UCSD-AML1 (cell line): ENCODE measurements at regions not wholly inside any gene's neighbourhood (a gene's known extent, or its start where the extent isn't known, plus 50 kb on each side); places are given as distances from the start of the nearest gene placed in this dataset.
"Not testable (repeated sequence)": the region's sequence is repeated elsewhere in the genome, so short reads cannot be mapped to it uniquely, and the experiment has no call there.

ENCODE experiments used
- DNase-seq: peaks from one replicate; lab custom pipeline; 2025; ENCODE audit not compliant: unreplicated experiment; lab: John Stamatoyannopoulos, UW

GRCh38 chr14:44620121-44621019 lies 113.3 kb upstream of the FSCB start:
- no peak for DNase-seq

GRCh38 chr14:44616204-44616603 lies 109.1 kb upstream of the FSCB start:
- no peak for DNase-seq

- no peak for DNase-seq
Observed at GRCh38 chr14:44613061-44613712, 106.1 kb upstream of the FSCB start.

GRCh38 chr14:44612002-44612401 lies 104.9 kb upstream of the FSCB start:
- no peak for DNase-seq

GRCh38 chr14:44609876-44610510 lies 102.9 kb upstream of the FSCB start:
- no peak for DNase-seq

GRCh38 chr14:44609201-44609600 lies 102.1 kb upstream of the FSCB start:
- no peak for DNase-seq

GRCh38 chr14:44607701-44608100 lies 100.6 kb upstream of the FSCB start:
- no peak for DNase-seq

GRCh38 chr14:44606576-44606975 lies 99.5 kb upstream of the FSCB start:
- no peak for DNase-seq

GRCh38 chr14:44601266-44601665 lies 94.2 kb upstream of the FSCB start:
- DNase-seq: not testable (repeated sequence)

- DNase-seq: no peak
Observed at GRCh38 chr14:44589180-44589579, 82.1 kb upstream of the FSCB start.

GRCh38 chr14:44586910-44587309 lies 79.8 kb upstream of the FSCB start:
- no peak for DNase-seq

GRCh38 chr14:44576356-44576755 lies 69.3 kb upstream of the FSCB start:
- DNase-seq: no peak

GRCh38 chr14:44567997-44568396 lies 60.9 kb upstream of the FSCB start:
- DNase-seq: no peak

GRCh38 chr14:44565968-44566367 lies 58.9 kb upstream of the FSCB start:
- DNase-seq: no peak

- no peak for DNase-seq
Observed at GRCh38 chr14:44564908-44565307, 57.8 kb upstream of the FSCB start.
